ENCODE measurements at regions not wholly inside any gene's neighbourhood (a gene's known extent, or its start where the extent isn't known, plus 50 kb on each side); places are given as distances from the start of the nearest gene placed in this dataset.

DNA sequence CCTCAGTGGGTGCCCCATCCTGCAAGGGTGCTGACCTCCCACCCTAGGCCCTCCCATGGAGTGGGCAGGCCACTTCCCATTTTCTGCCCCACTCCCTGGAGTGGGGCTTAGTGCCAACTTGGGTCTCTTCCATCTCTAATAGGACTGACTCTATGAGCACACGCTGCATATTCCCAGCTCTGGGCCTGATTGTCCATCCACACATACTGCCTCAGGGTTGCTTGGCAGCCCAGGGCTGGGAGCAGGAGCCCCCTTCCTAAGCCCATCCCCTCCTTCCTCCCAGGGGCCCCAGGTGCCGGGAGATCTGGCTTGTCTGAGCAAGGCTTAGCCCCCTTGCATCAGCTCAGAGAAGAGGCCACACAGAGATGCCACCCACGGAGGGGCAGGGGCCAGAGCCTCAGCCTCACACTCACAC is 55.1 kb downstream of the PJA1 start:
- no peak for DNase-seq
- 57 to 65% (median 65%) methylated on average over 3 of the region's 3 CpGs for WGBS, 3 donors

DNA sequence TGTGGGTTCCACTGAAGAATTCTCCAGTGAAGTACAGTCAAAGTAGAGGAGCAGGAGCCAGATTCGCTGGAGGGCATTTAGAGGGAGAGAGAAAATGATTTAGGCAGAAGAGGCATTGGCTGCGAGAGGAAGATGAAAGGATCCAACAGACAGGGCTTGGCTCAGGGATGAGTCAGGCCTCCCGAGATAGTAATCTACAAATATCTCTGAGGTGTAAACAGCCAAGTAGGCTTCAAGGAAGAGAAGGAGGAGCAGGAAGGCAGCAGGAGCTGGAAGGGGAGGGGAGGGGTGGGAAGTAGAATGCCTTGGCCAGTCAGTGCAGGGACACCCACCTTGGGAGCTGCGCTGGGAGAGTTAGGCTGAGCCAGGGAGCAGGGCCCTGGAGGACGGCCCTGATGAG is 55.5 kb downstream of the PJA1 start:
- DNase-seq, result peak in 1 of 2 donors; percentile 21

More for the DNA sequence above, 55.1 kb downstream of the PJA1 start:
- Histone ChIP-seq H3K4me1 (ENCODE audit: control insufficient read depth in 3 of 3, insufficient read depth in 2 of 3, low read depth in 1 of 3, low read length in 2 of 3) (peaks cover 0 to 35% (median 0%) of the 10 kb centered on the region in 3 donors), H3K36me3 (ENCODE audit: control insufficient read depth in 3 of 3, insufficient read depth in 2 of 3, low read depth in 1 of 3, low read length in 3 of 3) (no peaks in the 10 kb centered on the region), H3K27ac (ENCODE audit: low read depth in 1 of 3, low read length in 2 of 3) (no peak overlapping the region), H3K27me3 (ENCODE audit: control insufficient read depth in 3 of 3, insufficient read depth in 3 of 3, low read length in 3 of 3) (no peaks in the 10 kb centered on the region), H3K4me3 (ENCODE audit: low read depth in 1 of 3, low read length in 3 of 3) (no peak overlapping the region), H3K9me3 (ENCODE audit: control insufficient read depth in 2 of 2, insufficient read depth in 1 of 2, low read depth in 1 of 2, low read length in 1 of 2) (no peaks in the 10 kb centered on the region)
- FAIRE-seq, result no peak

DNA sequence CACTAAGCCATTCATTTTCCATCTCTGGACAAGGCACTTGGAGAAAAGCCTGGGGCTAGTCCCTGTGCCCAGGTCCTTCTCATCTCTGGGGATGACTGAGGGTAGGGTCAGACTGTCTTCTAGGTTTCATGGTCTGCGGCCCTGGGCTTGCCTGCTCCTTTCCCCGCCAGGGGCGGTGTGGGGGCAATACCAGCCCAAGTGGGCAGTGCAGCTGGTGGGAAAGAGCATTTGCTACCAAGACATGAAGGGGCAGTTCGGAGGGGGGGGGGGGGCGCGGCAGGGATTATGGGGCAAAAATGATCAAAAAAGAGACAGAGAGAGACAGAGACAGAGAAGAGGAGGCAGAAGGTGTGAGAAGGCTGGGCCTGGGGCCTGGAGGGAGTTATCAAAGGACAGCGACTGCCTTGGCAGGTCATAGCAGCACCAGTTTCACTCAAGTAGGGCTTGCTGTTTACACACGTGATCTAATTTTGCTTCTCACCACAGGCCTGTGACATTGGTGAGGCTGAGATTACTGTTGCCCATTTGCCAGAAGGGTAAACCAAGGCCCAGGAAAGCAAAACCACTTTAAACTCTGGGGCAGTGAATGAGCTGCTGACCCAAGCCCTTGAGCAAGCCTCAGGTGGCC is 56.1 kb downstream of the PJA1 start:
- no peak for FAIRE-seq
- H3K9me3 ChIP-seq (ENCODE audit: control insufficient read depth in 2 of 2, insufficient read depth in 1 of 2, low read depth in 1 of 2, low read length in 1 of 2), result no peaks in the 10 kb centered on the region
- no peak overlapping the region for H3K4me3 ChIP-seq (ENCODE audit: low read depth in 1 of 3, low read length in 3 of 3)
- peaks cover 0 to 40% (median 0%) of the 10 kb centered on the region in 3 donors for H3K4me1 ChIP-seq (ENCODE audit: control insufficient read depth in 3 of 3, insufficient read depth in 2 of 3, low read depth in 1 of 3, low read length in 2 of 3)
- DNase-seq, result no peak
- 84 to 93% (median 84%) methylated on average over 5 to 8 of the region's 8 CpGs for WGBS, 3 donors
- H3K36me3 ChIP-seq (ENCODE audit: control insufficient read depth in 3 of 3, insufficient read depth in 2 of 3, low read depth in 1 of 3, low read length in 3 of 3), result no peaks in the 10 kb centered on the region
- H3K27ac ChIP-seq (ENCODE audit: low read depth in 1 of 3, low read length in 2 of 3), result peak overlapping the region in 1 of 3 donors; percentile 17
- no peaks in the 10 kb centered on the region for H3K27me3 ChIP-seq (ENCODE audit: control insufficient read depth in 3 of 3, insufficient read depth in 3 of 3, low read length in 3 of 3)

More for the DNA sequence above, 55.5 kb downstream of the PJA1 start:
- Histone ChIP-seq H3K27ac (ENCODE audit: low read depth in 1 of 3, low read length in 2 of 3) (peak overlapping the region in 1 of 3 donors; percentile 17), H3K4me3 (ENCODE audit: low read depth in 1 of 3, low read length in 3 of 3) (no peak overlapping the region), H3K27me3 (ENCODE audit: control insufficient read depth in 3 of 3, insufficient read depth in 3 of 3, low read length in 3 of 3) (no peaks in the 10 kb centered on the region), H3K4me1 (ENCODE audit: control insufficient read depth in 3 of 3, insufficient read depth in 2 of 3, low read depth in 1 of 3, low read length in 2 of 3) (peaks cover 0 to 40% (median 0%) of the 10 kb centered on the region in 3 donors), H3K9me3 (ENCODE audit: control insufficient read depth in 2 of 2, insufficient read depth in 1 of 2, low read depth in 1 of 2, low read length in 1 of 2) (no peaks in the 10 kb centered on the region), H3K36me3 (ENCODE audit: control insufficient read depth in 3 of 3, insufficient read depth in 2 of 3, low read depth in 1 of 3, low read length in 3 of 3) (no peaks in the 10 kb centered on the region)
- WGBS, 3 donors, result 40 to 61% (median 51%) methylated on average over 5 of the region's 5 CpGs
- FAIRE-seq, result no peak

DNA sequence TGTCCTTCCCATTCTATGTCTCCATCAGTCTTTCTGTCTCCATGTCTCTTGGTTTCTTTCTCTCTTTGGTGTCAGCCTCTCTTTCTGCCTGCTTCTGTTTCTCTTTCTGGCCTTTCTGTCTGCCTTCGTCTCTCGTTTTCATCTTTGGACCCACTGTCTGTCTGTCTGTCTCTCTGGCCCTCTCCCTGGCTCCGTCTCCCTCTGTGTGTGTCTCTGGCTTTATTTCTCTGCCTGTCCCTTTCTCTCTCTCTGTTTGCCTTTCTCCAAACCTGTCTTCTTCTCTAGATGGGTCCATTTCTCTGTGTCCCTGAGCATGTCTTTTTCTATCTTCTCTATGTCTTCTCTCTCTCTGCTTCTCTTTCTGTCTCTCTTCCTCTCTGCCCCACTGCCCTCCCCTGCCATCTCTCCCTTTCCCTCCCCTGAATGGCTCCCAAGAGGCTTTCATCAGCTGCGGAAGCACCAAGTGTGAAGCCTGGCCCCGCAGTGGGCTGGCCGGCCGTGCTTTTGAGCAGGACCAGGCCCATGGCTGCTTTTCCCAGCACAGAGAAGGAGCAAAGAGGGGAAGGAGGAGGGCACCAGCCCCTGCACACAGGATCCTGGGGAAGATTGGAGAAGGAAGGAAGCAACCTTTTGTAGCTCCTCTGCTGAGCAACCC is 57.4 kb downstream of the PJA1 start:
- Histone ChIP-seq H3K36me3 (ENCODE audit: control insufficient read depth in 3 of 3, insufficient read depth in 2 of 3, low read depth in 1 of 3, low read length in 3 of 3) (no peaks in the 10 kb centered on the region), H3K27ac (ENCODE audit: low read depth in 1 of 3, low read length in 2 of 3) (peak overlapping the region in 1 of 3 donors; percentile 84), H3K27me3 (ENCODE audit: control insufficient read depth in 3 of 3, insufficient read depth in 3 of 3, low read length in 3 of 3) (no peaks in the 10 kb centered on the region), H3K4me3 (ENCODE audit: low read depth in 1 of 3, low read length in 3 of 3) (no peak overlapping the region), H3K9me3 (ENCODE audit: control insufficient read depth in 2 of 2, insufficient read depth in 1 of 2, low read depth in 1 of 2, low read length in 1 of 2) (no peaks in the 10 kb centered on the region), H3K4me1 (ENCODE audit: control insufficient read depth in 3 of 3, insufficient read depth in 2 of 3, low read depth in 1 of 3, low read length in 2 of 3) (peaks cover 0 to 51% (median 0%) of the 10 kb centered on the region in 3 donors)
- no peak for DNase-seq
- no peak for FAIRE-seq
- WGBS, 3 donors, result 57 to 75% (median 69%) methylated on average over 7 of the region's 7 CpGs

DNA sequence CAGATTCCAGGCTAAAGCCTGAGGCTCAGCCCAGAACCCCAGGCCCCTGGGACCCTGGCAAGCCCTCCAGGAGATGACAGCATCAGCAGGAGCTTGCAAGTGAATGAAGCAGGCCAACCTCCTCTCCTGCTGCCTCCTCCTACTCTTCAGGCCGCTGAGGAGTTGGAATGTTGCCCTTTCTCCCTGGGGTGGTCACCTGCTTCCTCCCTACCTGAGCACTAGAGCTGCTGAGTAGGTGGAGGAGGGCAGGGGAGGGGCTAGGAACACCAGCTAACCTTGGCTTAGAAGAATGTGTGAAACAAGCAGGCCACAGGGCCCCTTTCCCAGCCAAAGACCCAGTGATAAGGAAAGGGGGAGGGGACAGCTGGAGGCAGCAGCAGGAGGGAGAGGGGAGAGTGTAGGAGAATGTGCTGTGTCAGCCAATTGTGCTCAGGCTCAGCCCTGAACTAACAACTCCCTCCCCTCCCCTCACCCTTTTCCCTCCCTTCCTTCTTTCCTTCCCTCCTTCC is 58.0 kb downstream of the PJA1 start:
- 0 to 25% (median 8%) methylated on average over 1 of the region's 1 CpG for WGBS, 3 donors
- peak in 1 of 2 donors; percentile 88 for DNase-seq
- no peak for FAIRE-seq
- no peak overlapping the region for H3K4me3 ChIP-seq (ENCODE audit: low read depth in 1 of 3, low read length in 3 of 3)
- H3K36me3 ChIP-seq (ENCODE audit: control insufficient read depth in 3 of 3, insufficient read depth in 2 of 3, low read depth in 1 of 3, low read length in 3 of 3), result no peaks in the 10 kb centered on the region
- no peaks in the 10 kb centered on the region for H3K27me3 ChIP-seq (ENCODE audit: control insufficient read depth in 3 of 3, insufficient read depth in 3 of 3, low read length in 3 of 3)
- H3K27ac ChIP-seq (ENCODE audit: low read depth in 1 of 3, low read length in 2 of 3), result peak overlapping the region in 1 of 3 donors; percentile 84
- H3K4me1 ChIP-seq (ENCODE audit: control insufficient read depth in 3 of 3, insufficient read depth in 2 of 3, low read depth in 1 of 3, low read length in 2 of 3), result peaks cover 0 to 54% (median 0%) of the 10 kb centered on the region in 3 donors
- H3K9me3 ChIP-seq (ENCODE audit: control insufficient read depth in 2 of 2, insufficient read depth in 1 of 2, low read depth in 1 of 2, low read length in 1 of 2), result no peaks in the 10 kb centered on the region

DNA sequence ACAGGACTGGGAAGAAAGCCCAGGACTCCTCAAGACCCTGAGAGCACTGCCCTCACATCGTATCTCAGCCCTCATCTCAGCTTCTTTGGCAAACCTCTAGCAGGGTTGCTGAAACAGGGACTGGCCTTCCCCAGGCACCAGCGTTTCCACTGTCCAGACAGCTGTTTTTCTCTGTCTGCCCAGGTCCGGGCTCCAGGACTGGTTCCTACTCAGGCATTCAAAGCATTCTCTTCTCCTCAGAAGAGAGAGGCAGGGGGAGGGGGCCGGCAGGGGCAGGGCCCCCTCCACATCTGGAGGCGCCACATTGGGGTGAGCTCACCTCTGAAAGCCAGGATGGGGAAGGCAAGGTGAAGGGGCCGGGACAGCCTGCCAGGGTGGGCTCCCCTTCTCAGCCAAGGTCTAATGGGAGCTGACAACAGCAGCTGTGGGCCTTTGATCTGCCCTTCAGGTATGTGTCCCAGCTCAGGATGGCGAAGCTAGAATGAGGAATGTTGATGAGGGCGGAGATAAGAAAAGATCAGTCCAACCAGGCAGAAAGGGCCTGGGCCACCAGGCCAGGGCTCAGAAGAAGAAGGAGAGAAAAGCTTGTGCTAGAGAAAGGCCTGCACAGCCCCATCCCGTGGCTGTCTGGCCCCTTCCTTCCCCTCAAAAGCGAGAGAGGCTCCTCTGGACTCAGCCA is 60.4 kb downstream of the PJA1 start:
- 69 to 78% (median 76%) methylated on average over 8 to 10 of the region's 10 CpGs for WGBS, 3 donors
- Histone ChIP-seq H3K27me3 (ENCODE audit: control insufficient read depth in 3 of 3, insufficient read depth in 3 of 3, low read length in 3 of 3) (no peaks in the 10 kb centered on the region), H3K9me3 (ENCODE audit: control insufficient read depth in 2 of 2, insufficient read depth in 1 of 2, low read depth in 1 of 2, low read length in 1 of 2) (no peaks in the 10 kb centered on the region), H3K36me3 (ENCODE audit: control insufficient read depth in 3 of 3, insufficient read depth in 2 of 3, low read depth in 1 of 3, low read length in 3 of 3) (no peaks in the 10 kb centered on the region), H3K27ac (ENCODE audit: low read depth in 1 of 3, low read length in 2 of 3) (no peak overlapping the region), H3K4me3 (ENCODE audit: low read depth in 1 of 3, low read length in 3 of 3) (no peak overlapping the region), H3K4me1 (ENCODE audit: control insufficient read depth in 3 of 3, insufficient read depth in 2 of 3, low read depth in 1 of 3, low read length in 2 of 3) (peaks cover 0 to 52% (median 0%) of the 10 kb centered on the region in 3 donors)
- no peak for DNase-seq
- FAIRE-seq, result no peak

DNA sequence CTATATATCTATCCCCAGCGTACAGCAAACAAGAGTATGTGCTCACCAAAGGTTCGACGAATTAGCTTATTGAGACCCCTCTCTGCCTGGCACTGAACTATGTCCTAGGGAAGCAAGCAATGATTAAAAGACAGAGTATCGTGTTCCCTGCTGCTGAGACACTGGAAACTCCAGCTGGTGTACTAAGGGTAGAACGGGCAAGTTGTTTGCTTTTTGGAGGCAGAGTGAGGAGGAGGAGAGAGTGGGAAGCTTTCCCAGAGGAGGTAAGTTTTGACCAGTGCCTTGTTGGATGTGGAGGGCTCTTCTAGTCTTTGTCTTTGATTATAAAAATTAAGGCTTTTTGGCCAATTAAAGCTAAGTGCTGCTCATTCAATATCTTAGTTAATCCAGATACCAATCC is 61.7 kb downstream of the PJA1 start:
- H3K4me3 ChIP-seq (ENCODE audit: low read depth in 1 of 3, low read length in 3 of 3), result no peak overlapping the region
- no peaks in the 10 kb centered on the region for H3K36me3 ChIP-seq (ENCODE audit: control insufficient read depth in 3 of 3, insufficient read depth in 2 of 3, low read depth in 1 of 3, low read length in 3 of 3)
- FAIRE-seq (no peak), DNase-seq (no peak)
- WGBS, 3 donors, result 70 to 79% (median 71%) methylated on average over 5 of the region's 5 CpGs
- H3K27me3 ChIP-seq (ENCODE audit: control insufficient read depth in 3 of 3, insufficient read depth in 3 of 3, low read length in 3 of 3), result no peaks in the 10 kb centered on the region
- no peaks in the 10 kb centered on the region for H3K9me3 ChIP-seq (ENCODE audit: control insufficient read depth in 2 of 2, insufficient read depth in 1 of 2, low read depth in 1 of 2, low read length in 1 of 2)
- H3K4me1 ChIP-seq (ENCODE audit: control insufficient read depth in 3 of 3, insufficient read depth in 2 of 3, low read depth in 1 of 3, low read length in 2 of 3), result peaks cover 0 to 46% (median 0%) of the 10 kb centered on the region in 3 donors
- no peak overlapping the region for H3K27ac ChIP-seq (ENCODE audit: low read depth in 1 of 3, low read length in 2 of 3)

DNA sequence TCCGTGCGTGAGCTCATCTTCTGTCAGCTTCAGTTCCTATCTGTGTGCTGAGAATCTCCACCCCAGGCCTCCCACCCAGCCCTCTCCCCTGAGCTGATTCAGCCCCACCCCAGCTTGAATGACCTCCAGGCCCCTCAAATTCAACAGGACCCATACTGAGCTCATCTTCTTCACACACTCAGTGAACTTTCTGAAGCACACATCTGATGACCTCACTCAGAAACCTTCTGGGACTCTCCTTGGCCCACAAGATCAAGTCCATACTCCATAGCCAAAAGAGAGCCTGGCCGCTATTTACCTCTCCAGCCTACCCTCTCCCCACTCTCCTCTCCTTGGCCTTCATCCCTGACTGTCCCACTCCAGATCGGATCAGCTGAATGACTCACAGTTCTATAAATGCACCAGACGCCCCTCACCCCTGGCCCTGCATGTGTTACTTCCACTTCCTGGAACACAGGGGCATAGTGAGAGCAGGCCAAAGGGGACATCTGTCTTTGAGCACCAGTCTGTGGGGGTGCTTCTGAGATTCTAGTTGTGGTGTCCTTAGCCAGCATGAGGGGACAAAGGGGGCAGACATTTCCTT is 62.5 kb downstream of the PJA1 start:
- no peaks in the 10 kb centered on the region for H3K9me3 ChIP-seq (ENCODE audit: control insufficient read depth in 2 of 2, insufficient read depth in 1 of 2, low read depth in 1 of 2, low read length in 1 of 2)
- no peaks in the 10 kb centered on the region for H3K36me3 ChIP-seq (ENCODE audit: control insufficient read depth in 3 of 3, insufficient read depth in 2 of 3, low read depth in 1 of 3, low read length in 3 of 3)
- WGBS, 3 donors, result 62 to 78% (median 68%) methylated on average over 5 of the region's 5 CpGs
- FAIRE-seq (no peak), DNase-seq (peak in 1 of 2 donors; percentile 19)
- no peak overlapping the region for H3K27ac ChIP-seq (ENCODE audit: low read depth in 1 of 3, low read length in 2 of 3)
- no peaks in the 10 kb centered on the region for H3K27me3 ChIP-seq (ENCODE audit: control insufficient read depth in 3 of 3, insufficient read depth in 3 of 3, low read length in 3 of 3)
- H3K4me3 ChIP-seq (ENCODE audit: low read depth in 1 of 3, low read length in 3 of 3), result no peak overlapping the region
- peaks cover 0 to 38% (median 0%) of the 10 kb centered on the region in 3 donors for H3K4me1 ChIP-seq (ENCODE audit: control insufficient read depth in 3 of 3, insufficient read depth in 2 of 3, low read depth in 1 of 3, low read length in 2 of 3)
